Esophagus squamous epithelium (tissue), 4 donors: ENCODE measurements at regions not wholly inside any gene's neighbourhood (a gene's known extent, or its start where the extent isn't known, plus 50 kb on each side); places are given as distances from the start of the nearest gene placed in this dataset.

Experiments used
- POLR2A ChIP-seq, 4 donors: fragments of 450-650 bp; IDR thresholded peaks; one replicate each; pipeline ENCODE4 v1.6.1; 2017; ENCODE audit warnings: antibody characterized with exemption in 4 of 4, mild to moderate bottlenecking in 4 of 4, moderate library complexity in 3 of 4
- TF ChIP-seq, protein P1 (sequence below), 6 experiments: fragments of 450-650 bp in 4 of 6; fragments of 200-600 bp in 2 of 6; sonication (generic) in 2 of 6; IDR thresholded peaks; one replicate each; pipeline ENCODE4 v1.5.1; 2016 to 2019; ENCODE audit warnings: antibody characterized with exemption in 6 of 6, mild to moderate bottlenecking in 4 of 6, moderate library complexity in 4 of 6

DNA sequence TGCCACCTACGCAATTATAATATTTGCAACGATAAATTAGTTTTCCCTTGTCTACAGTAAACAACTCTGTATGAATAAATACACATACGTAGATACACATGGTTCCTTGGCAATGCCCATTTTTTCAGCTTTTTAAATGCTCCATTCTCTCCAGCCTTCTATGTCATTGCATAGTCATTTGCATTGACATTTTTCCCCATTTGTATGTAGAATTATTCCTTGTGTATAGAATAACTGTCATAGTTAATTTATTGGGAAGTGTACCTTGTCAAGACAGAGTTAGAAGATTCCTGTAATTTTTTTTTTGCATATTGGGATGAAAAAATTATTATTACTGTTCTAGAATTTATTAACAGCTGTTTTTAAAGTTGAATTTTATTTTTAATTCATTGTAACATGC lies 736.7 kb upstream of the DPPA4 start:
- TF ChIP-seq, protein P1, sequence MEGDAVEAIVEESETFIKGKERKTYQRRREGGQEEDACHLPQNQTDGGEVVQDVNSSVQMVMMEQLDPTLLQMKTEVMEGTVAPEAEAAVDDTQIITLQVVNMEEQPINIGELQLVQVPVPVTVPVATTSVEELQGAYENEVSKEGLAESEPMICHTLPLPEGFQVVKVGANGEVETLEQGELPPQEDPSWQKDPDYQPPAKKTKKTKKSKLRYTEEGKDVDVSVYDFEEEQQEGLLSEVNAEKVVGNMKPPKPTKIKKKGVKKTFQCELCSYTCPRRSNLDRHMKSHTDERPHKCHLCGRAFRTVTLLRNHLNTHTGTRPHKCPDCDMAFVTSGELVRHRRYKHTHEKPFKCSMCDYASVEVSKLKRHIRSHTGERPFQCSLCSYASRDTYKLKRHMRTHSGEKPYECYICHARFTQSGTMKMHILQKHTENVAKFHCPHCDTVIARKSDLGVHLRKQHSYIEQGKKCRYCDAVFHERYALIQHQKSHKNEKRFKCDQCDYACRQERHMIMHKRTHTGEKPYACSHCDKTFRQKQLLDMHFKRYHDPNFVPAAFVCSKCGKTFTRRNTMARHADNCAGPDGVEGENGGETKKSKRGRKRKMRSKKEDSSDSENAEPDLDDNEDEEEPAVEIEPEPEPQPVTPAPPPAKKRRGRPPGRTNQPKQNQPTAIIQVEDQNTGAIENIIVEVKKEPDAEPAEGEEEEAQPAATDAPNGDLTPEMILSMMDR (IDR thresholded peaks at IDR 0.05) = no peak
- no peak for TF ChIP-seq POLR2A (IDR thresholded peaks at IDR 0.05)
